HUES6 (cell line): ENCODE measurements at regions not wholly inside any gene's neighbourhood (a gene's known extent, or its start where the extent isn't known, plus 50 kb on each side); places are given as distances from the start of the nearest gene placed in this dataset.

ENCODE experiments used
- H3K27ac ChIP-seq: 2 replicates; pipeline ENCODE4 v1.7.0; 2013; ENCODE audit warnings: low read depth, mild to moderate bottlenecking, low read length, inconsistent platforms
- H3K27me3 ChIP-seq: 2 replicates; pipeline ENCODE4 v1.6.1; 2013; ENCODE audit warnings: low read length; ENCODE audit not compliant: control insufficient read depth, insufficient read depth
- H3K36me3 ChIP-seq: 2 replicates; pipeline ENCODE4 v1.6.1; 2013; ENCODE audit warnings: low read length; ENCODE audit not compliant: control insufficient read depth, insufficient read depth
- H3K4me1 ChIP-seq: 2 replicates; pipeline ENCODE4 v1.6.1; 2013; ENCODE audit warnings: low read length; ENCODE audit not compliant: control insufficient read depth, insufficient read depth
- H3K4me3 ChIP-seq: 2 replicates; pipeline ENCODE4 v1.5.1; 2013; ENCODE audit warnings: low read depth, low read length
- H3K9ac ChIP-seq: one replicate; pipeline ENCODE4 v1.6.1; 2013; ENCODE audit warnings: mild to moderate bottlenecking, low read length
- H3K9me3 ChIP-seq: 2 replicates; pipeline ENCODE4 v1.6.1; 2013; ENCODE audit warnings: low read depth, low read length; ENCODE audit not compliant: control insufficient read depth, insufficient read depth

- H3K27me3 ChIP-seq = no peaks in the 10 kb centered on the region
- H3K4me1 ChIP-seq = peaks cover 14% of the 10 kb centered on the region
- no peak overlapping the region for H3K27ac ChIP-seq
- no peak overlapping the region for H3K9ac ChIP-seq
- no peak overlapping the region for H3K4me3 ChIP-seq
- no peaks in the 10 kb centered on the region for H3K9me3 ChIP-seq
- no peaks in the 10 kb centered on the region for H3K36me3 ChIP-seq
Measured at GRCh38 chr10:4219901-4220300, 434.9 kb upstream of the KLF6 start.

- Histone ChIP-seq H3K9me3 (no peaks in the 10 kb centered on the region), H3K36me3 (no peaks in the 10 kb centered on the region), H3K27ac (no peak overlapping the region), H3K9ac (no peak overlapping the region), H3K4me3 (no peak overlapping the region), H3K4me1 (peaks cover 18% of the 10 kb centered on the region), H3K27me3 (no peaks in the 10 kb centered on the region)
Measured at GRCh38 chr10:4217653-4218052, 432.6 kb upstream of the KLF6 start.

- Histone ChIP-seq H3K4me1 (peaks cover 22% of the 10 kb centered on the region), H3K9me3 (no peaks in the 10 kb centered on the region), H3K36me3 (no peaks in the 10 kb centered on the region), H3K9ac (no peak overlapping the region), H3K27ac (no peak overlapping the region), H3K27me3 (no peaks in the 10 kb centered on the region), H3K4me3 (no peak overlapping the region)
Measured at GRCh38 chr10:4217187-4217586, 432.2 kb upstream of the KLF6 start.

- Histone ChIP-seq H3K9ac (no peak overlapping the region), H3K36me3 (no peaks in the 10 kb centered on the region), H3K9me3 (no peaks in the 10 kb centered on the region), H3K4me3 (no peak overlapping the region), H3K27me3 (no peaks in the 10 kb centered on the region), H3K4me1 (peaks cover 22% of the 10 kb centered on the region), H3K27ac (no peak overlapping the region)
Measured at GRCh38 chr10:4216726-4217125, 431.7 kb upstream of the KLF6 start.

- no peaks in the 10 kb centered on the region for H3K27me3 ChIP-seq
- H3K4me1 ChIP-seq = peaks cover 22% of the 10 kb centered on the region
- no peak overlapping the region for H3K27ac ChIP-seq
- H3K4me3 ChIP-seq = no peak overlapping the region
- H3K9me3 ChIP-seq = no peaks in the 10 kb centered on the region
- no peaks in the 10 kb centered on the region for H3K36me3 ChIP-seq
- no peak overlapping the region for H3K9ac ChIP-seq
Measured at GRCh38 chr10:4215963-4216575, 431.1 kb upstream of the KLF6 start.

GRCh38 chr10:4215485-4215884 lies 430.5 kb upstream of the KLF6 start:
- no peaks in the 10 kb centered on the region for H3K36me3 ChIP-seq
- H3K4me1 ChIP-seq = peaks cover 22% of the 10 kb centered on the region
- no peak overlapping the region for H3K4me3 ChIP-seq
- H3K9me3 ChIP-seq = no peaks in the 10 kb centered on the region
- no peak overlapping the region for H3K27ac ChIP-seq
- H3K9ac ChIP-seq = no peak overlapping the region
- no peaks in the 10 kb centered on the region for H3K27me3 ChIP-seq

GRCh38 chr10:4214908-4215307 lies 429.9 kb upstream of the KLF6 start:
- Histone ChIP-seq H3K9ac (no peak overlapping the region), H3K9me3 (no peaks in the 10 kb centered on the region), H3K27ac (no peak overlapping the region), H3K4me3 (no peak overlapping the region), H3K36me3 (no peaks in the 10 kb centered on the region), H3K27me3 (no peaks in the 10 kb centered on the region), H3K4me1 (peaks cover 22% of the 10 kb centered on the region)

- Histone ChIP-seq H3K4me1 (peaks cover 22% of the 10 kb centered on the region), H3K27ac (no peak overlapping the region)
Measured at GRCh38 chr10:4213441-4213840, 428.4 kb upstream of the KLF6 start.

GRCh38 chr10:4212111-4212630 lies 427.2 kb upstream of the KLF6 start:
- no peaks in the 10 kb centered on the region for H3K9me3 ChIP-seq
- H3K27me3 ChIP-seq = no peaks in the 10 kb centered on the region
- no peak overlapping the region for H3K9ac ChIP-seq
- no peak overlapping the region for H3K4me3 ChIP-seq
- no peak overlapping the region for H3K27ac ChIP-seq
- no peaks in the 10 kb centered on the region for H3K36me3 ChIP-seq
- peaks cover 21% of the 10 kb centered on the region for H3K4me1 ChIP-seq

More at GRCh38 chr10:4213441-4213840, 428.4 kb upstream of the KLF6 start:
- H3K9me3 ChIP-seq = no peaks in the 10 kb centered on the region
- no peak overlapping the region for H3K4me3 ChIP-seq
- H3K36me3 ChIP-seq = no peaks in the 10 kb centered on the region
- H3K9ac ChIP-seq = no peak overlapping the region
- H3K27me3 ChIP-seq = no peaks in the 10 kb centered on the region

GRCh38 chr10:4208499-4208898 lies 423.5 kb upstream of the KLF6 start:
- H3K36me3 ChIP-seq = no peaks in the 10 kb centered on the region
- H3K27ac ChIP-seq = no peak overlapping the region
- no peaks in the 10 kb centered on the region for H3K27me3 ChIP-seq
- no peaks in the 10 kb centered on the region for H3K9me3 ChIP-seq
- H3K4me1 ChIP-seq = peaks cover 4% of the 10 kb centered on the region; the same call in 1 of the 2 replicates
- H3K9ac ChIP-seq = no peak overlapping the region
- no peak overlapping the region for H3K4me3 ChIP-seq

- H3K4me1 ChIP-seq = no peaks in the 10 kb centered on the region
- H3K27me3 ChIP-seq = no peaks in the 10 kb centered on the region
- no peak overlapping the region for H3K9ac ChIP-seq
Measured at GRCh38 chr10:4205113-4205512, 420.1 kb upstream of the KLF6 start.

More at GRCh38 chr10:4205113-4205512, 420.1 kb upstream of the KLF6 start:
- Histone ChIP-seq H3K4me3 (no peak overlapping the region), H3K27ac (no peak overlapping the region), H3K9me3 (no peaks in the 10 kb centered on the region), H3K36me3 (no peaks in the 10 kb centered on the region)
